ENCODE measurements at regions not wholly inside any gene's neighbourhood (a gene's known extent, or its start where the extent isn't known, plus 50 kb on each side); places are given as distances from the start of the nearest gene placed in this dataset.

DNA sequence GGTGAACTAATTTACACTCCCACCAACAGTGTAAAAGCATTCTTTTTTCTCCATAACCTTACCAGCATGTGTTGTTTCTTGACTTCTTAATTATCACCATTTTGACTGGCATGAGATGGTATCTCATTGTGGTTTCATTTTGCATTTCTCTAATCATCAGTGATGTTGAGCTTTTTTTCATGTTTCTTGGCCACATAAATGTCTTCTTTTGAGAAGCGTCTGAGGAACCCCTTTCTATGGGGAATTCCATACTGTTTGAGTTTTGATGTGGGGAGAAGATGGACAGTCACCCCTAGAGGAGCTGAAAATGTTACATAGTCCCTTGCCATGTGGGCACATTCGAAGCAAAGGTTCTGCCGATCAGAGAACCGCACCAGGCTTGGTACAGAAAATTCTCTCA is 207.0 kb upstream of the SLC30A5 start:
- intact Hi-C loops (cut with DNase I; ENCODE audit: low total_unique reads) (no loop called here), in situ Hi-C loops (cut with MboI; ENCODE audit: low pct_ligation_motif_present in 1 of 4, low pct_unique_long_range_greater_than_20kb in 1 of 4, low sequenced_read_pairs in 3 of 4) (no loop called here)
- H3K36me3 ChIP-seq, result no peaks in the 10 kb centered on the region
- no peak for DNase-seq
- no peaks in the 10 kb centered on the region for H3K4me1 ChIP-seq
- no peaks in the 10 kb centered on the region for H3K9me3 ChIP-seq
- no peak overlapping the region for H3K27ac ChIP-seq
- H3K27me3 ChIP-seq, result no peaks in the 10 kb centered on the region
- 84 to 91% methylated on average over 1 to 4 of the region's 4 CpGs for WGBS, 2 donors (ENCODE audit: low coverage in 1 of 2)
- H3K4me3 ChIP-seq, result no peak overlapping the region
- TF ChIP-seq, protein P1, sequence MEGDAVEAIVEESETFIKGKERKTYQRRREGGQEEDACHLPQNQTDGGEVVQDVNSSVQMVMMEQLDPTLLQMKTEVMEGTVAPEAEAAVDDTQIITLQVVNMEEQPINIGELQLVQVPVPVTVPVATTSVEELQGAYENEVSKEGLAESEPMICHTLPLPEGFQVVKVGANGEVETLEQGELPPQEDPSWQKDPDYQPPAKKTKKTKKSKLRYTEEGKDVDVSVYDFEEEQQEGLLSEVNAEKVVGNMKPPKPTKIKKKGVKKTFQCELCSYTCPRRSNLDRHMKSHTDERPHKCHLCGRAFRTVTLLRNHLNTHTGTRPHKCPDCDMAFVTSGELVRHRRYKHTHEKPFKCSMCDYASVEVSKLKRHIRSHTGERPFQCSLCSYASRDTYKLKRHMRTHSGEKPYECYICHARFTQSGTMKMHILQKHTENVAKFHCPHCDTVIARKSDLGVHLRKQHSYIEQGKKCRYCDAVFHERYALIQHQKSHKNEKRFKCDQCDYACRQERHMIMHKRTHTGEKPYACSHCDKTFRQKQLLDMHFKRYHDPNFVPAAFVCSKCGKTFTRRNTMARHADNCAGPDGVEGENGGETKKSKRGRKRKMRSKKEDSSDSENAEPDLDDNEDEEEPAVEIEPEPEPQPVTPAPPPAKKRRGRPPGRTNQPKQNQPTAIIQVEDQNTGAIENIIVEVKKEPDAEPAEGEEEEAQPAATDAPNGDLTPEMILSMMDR (IDR thresholded peaks at IDR 0.05), result no peak
- TF ChIP-seq POLR2AphosphoS5 (IDR thresholded peaks at IDR 0.05) (no peak), POLR2A (IDR thresholded peaks at IDR 0.05) (no peak), EP300 (IDR thresholded peaks at IDR 0.05; ENCODE audit: low read depth) (no peak)

DNA sequence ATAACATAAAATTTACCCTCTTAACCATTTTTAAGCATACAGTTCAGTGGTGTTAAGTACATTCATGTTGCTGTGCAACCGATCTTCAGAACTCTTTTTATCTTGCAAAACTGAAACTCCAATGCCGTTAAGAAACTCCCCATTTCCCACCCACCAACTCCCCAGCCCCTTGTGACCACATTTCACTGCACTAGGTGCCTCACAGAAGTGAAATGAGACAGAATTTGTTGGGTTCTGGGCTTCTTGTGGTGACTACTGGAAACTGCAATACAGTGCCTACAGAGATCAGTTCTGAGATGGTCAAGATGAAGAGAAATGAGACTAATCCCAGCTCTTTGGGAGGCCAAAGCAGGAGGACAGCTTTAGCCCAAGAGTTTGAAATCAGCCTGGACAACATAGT is 202.1 kb upstream of the SLC30A5 start:
- Histone ChIP-seq H3K4me3 (no peak overlapping the region), H3K4me1 (no peaks in the 10 kb centered on the region), H3K27me3 (no peaks in the 10 kb centered on the region), H3K27ac (no peak overlapping the region), H3K9me3 (no peaks in the 10 kb centered on the region), H3K36me3 (no peaks in the 10 kb centered on the region)
- DNase-seq, result no peak
- intact Hi-C loops (cut with DNase I; ENCODE audit: low total_unique reads), result no loop called here
- TF ChIP-seq EP300 (IDR thresholded peaks at IDR 0.05; ENCODE audit: low read depth) (no peak), POLR2AphosphoS5 (IDR thresholded peaks at IDR 0.05) (no peak), POLR2A (IDR thresholded peaks at IDR 0.05) (no peak)
- TF ChIP-seq, protein P1 (IDR thresholded peaks at IDR 0.05), result no peak
- in situ Hi-C loops (cut with MboI; ENCODE audit: low pct_ligation_motif_present in 1 of 4, low pct_unique_long_range_greater_than_20kb in 1 of 4, low sequenced_read_pairs in 3 of 4), result no loop called here
- 44 to 72% methylated on average over 2 of the region's 2 CpGs for WGBS, 2 donors (ENCODE audit: low coverage in 1 of 2)

DNA sequence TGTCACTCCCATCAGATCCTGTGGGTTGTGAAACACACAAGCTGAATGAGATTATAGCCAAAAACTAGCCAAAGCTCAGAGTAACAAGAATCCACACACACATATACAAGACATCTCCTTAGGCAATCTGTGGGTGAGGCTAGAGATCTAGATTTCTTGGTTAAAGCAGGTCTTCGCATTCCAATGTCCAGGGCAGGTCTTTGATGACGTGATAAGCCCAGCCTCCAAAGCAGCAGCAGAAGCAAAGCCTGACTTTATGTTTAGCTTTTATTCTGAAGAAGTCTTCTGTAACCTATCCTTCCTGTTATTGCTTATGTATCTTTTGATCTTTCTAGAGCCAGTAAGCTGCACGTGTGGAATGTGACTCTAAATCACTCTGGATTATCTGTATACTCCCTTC is 199.1 kb upstream of the SLC30A5 start:
- Histone ChIP-seq H3K27ac (no peak overlapping the region), H3K9me3 (no peaks in the 10 kb centered on the region), H3K36me3 (no peaks in the 10 kb centered on the region), H3K27me3 (no peaks in the 10 kb centered on the region), H3K4me3 (no peak overlapping the region), H3K4me1 (no peaks in the 10 kb centered on the region)
- TF ChIP-seq POLR2A (IDR thresholded peaks at IDR 0.05) (no peak), EP300 (IDR thresholded peaks at IDR 0.05; ENCODE audit: low read depth) (no peak), POLR2AphosphoS5 (IDR thresholded peaks at IDR 0.05) (no peak)
- TF ChIP-seq, protein P1 (IDR thresholded peaks at IDR 0.05), result no peak
- WGBS, 2 donors (ENCODE audit: low coverage in 1 of 2), result 67 to 83% methylated on average over 2 to 3 of the region's 3 CpGs
- no peak for DNase-seq
- intact Hi-C loops (cut with DNase I; ENCODE audit: low total_unique reads), result no loop called here
- in situ Hi-C loops (cut with MboI; ENCODE audit: low pct_ligation_motif_present in 1 of 4, low pct_unique_long_range_greater_than_20kb in 1 of 4, low sequenced_read_pairs in 3 of 4), result no loop called here

DNA sequence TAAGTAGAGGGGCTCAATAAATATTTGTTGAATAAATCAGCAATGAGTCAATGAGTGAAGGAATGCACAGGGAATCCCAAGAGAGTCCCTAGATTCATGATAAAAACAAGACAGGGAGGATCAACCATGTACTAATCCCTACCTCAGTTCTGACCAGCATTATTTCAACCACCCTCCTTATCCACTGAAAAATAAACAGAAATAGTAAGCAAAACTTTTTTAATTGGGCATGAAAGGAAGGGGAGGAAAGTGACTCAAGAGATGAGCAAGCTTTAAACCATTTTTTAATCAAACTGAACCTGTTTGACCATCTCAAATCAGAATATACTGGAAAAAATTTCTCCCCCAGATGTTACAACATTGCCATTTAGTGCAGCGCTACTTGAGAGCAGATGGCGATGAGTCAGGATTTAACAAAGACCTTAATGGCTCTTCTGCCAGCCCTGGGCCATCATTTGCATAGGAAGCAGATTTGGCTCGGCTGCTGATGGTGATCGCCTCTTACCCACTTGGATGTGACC is 194.8 kb upstream of the SLC30A5 start:
- intact Hi-C loops (cut with DNase I; ENCODE audit: low total_unique reads), result no loop called here
- no peaks in the 10 kb centered on the region for H3K27me3 ChIP-seq
- in situ Hi-C loops (cut with MboI; ENCODE audit: low pct_ligation_motif_present in 1 of 4, low pct_unique_long_range_greater_than_20kb in 1 of 4, low sequenced_read_pairs in 3 of 4), result no loop called here
- no peak overlapping the region for H3K27ac ChIP-seq
- H3K36me3 ChIP-seq, result no peaks in the 10 kb centered on the region
- 85 to 100% methylated on average over 1 to 4 of the region's 4 CpGs for WGBS, 2 donors (ENCODE audit: low coverage in 1 of 2)
- no peaks in the 10 kb centered on the region for H3K4me1 ChIP-seq
- TF ChIP-seq POLR2AphosphoS5 (IDR thresholded peaks at IDR 0.05) (no peak), EP300 (IDR thresholded peaks at IDR 0.05; ENCODE audit: low read depth) (no peak), POLR2A (IDR thresholded peaks at IDR 0.05) (no peak)
- TF ChIP-seq, protein P1 (IDR thresholded peaks at IDR 0.05), result no peak
- H3K9me3 ChIP-seq, result no peaks in the 10 kb centered on the region
- no peak overlapping the region for H3K4me3 ChIP-seq
- DNase-seq, result no peak

Measured in transverse colon (tissue), 4 donors.